ENCODE measurements at regions not wholly inside any gene's neighbourhood (a gene's known extent, or its start where the extent isn't known, plus 50 kb on each side); places are given as distances from the start of the nearest gene placed in this dataset.
A peak's percentile ranks its signal among the peaks of the same experiment; 100 is the strongest.

- ChIA-PET CTCF (interaction anchor here (1.3 kb wide), 1 partner anchor 10 kb away, joined by 3 read pairs; no protein-coding TSS in a partner anchor), POLR2A (no interaction called here)
- DNase-seq (ENCODE audit: low read depth, low spot score) = no peak
- TF ChIP-seq, protein P1, sequence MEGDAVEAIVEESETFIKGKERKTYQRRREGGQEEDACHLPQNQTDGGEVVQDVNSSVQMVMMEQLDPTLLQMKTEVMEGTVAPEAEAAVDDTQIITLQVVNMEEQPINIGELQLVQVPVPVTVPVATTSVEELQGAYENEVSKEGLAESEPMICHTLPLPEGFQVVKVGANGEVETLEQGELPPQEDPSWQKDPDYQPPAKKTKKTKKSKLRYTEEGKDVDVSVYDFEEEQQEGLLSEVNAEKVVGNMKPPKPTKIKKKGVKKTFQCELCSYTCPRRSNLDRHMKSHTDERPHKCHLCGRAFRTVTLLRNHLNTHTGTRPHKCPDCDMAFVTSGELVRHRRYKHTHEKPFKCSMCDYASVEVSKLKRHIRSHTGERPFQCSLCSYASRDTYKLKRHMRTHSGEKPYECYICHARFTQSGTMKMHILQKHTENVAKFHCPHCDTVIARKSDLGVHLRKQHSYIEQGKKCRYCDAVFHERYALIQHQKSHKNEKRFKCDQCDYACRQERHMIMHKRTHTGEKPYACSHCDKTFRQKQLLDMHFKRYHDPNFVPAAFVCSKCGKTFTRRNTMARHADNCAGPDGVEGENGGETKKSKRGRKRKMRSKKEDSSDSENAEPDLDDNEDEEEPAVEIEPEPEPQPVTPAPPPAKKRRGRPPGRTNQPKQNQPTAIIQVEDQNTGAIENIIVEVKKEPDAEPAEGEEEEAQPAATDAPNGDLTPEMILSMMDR (IDR thresholded peaks at IDR 0.05; ENCODE audit: low read depth, low read length) = no peak
- no peak overlapping the region for H3K27ac ChIP-seq (ENCODE audit: low read depth, low read length)
- no peak overlapping the region for H3K4me3 ChIP-seq (ENCODE audit: low read depth, low read length)
- H3K27me3 ChIP-seq (ENCODE audit: control insufficient read depth, insufficient read depth, low read length) = no peaks in the 10 kb centered on the region
- H3K9me3 ChIP-seq (ENCODE audit: control insufficient read depth, insufficient read depth, low read length) = no peaks in the 10 kb centered on the region
These were observed 531.3 kb upstream of the FZD8 start for GRCh38 chr10:36173364-36173763.

GRCh38 chr10:36171953-36172940 is 530.2 kb upstream of the FZD8 start:
- DNase-seq (ENCODE audit: low read depth, low spot score) = peak; percentile 38
- Histone ChIP-seq H3K27ac (ENCODE audit: low read depth, low read length) (peak overlapping the region; percentile 69), H3K4me3 (ENCODE audit: low read depth, low read length) (peak overlapping the region; percentile 33), H3K9me3 (ENCODE audit: control insufficient read depth, insufficient read depth, low read length) (no peaks in the 10 kb centered on the region), H3K27me3 (ENCODE audit: control insufficient read depth, insufficient read depth, low read length) (no peaks in the 10 kb centered on the region)
- TF ChIP-seq, protein P1 (IDR thresholded peaks at IDR 0.05; ENCODE audit: low read depth, low read length) = no peak
- ChIA-PET POLR2A (interaction anchor here (0.5 to 1.1 kb wide), 5 partner anchors 57 to 608 kb away, joined by 3 to 4 read pairs (median 3); no protein-coding TSS in a partner anchor), CTCF (interaction anchor here (1.3 kb wide), 1 partner anchor 11 kb away, joined by 3 read pairs; no protein-coding TSS in a partner anchor)

- CTCF ChIA-PET = no interaction called here
- Histone ChIP-seq H3K27me3 (ENCODE audit: control insufficient read depth, insufficient read depth, low read length) (no peaks in the 10 kb centered on the region), H3K9me3 (ENCODE audit: control insufficient read depth, insufficient read depth, low read length) (no peaks in the 10 kb centered on the region), H3K27ac (ENCODE audit: low read depth, low read length) (no peak overlapping the region), H3K4me3 (ENCODE audit: low read depth, low read length) (no peak overlapping the region)
- DNase-seq (ENCODE audit: low read depth, low spot score) = no peak
- TF ChIP-seq, protein P1 (IDR thresholded peaks at IDR 0.05; ENCODE audit: low read depth, low read length) = no peak
- POLR2A ChIA-PET = interaction anchor here (0.7 to 1.1 kb wide), 2 partner anchors 56 to 507 kb away, joined by 3 read pairs; no protein-coding TSS in a partner anchor
These were observed 529.5 kb upstream of the FZD8 start for GRCh38 chr10:36171556-36171952.

DNA sequence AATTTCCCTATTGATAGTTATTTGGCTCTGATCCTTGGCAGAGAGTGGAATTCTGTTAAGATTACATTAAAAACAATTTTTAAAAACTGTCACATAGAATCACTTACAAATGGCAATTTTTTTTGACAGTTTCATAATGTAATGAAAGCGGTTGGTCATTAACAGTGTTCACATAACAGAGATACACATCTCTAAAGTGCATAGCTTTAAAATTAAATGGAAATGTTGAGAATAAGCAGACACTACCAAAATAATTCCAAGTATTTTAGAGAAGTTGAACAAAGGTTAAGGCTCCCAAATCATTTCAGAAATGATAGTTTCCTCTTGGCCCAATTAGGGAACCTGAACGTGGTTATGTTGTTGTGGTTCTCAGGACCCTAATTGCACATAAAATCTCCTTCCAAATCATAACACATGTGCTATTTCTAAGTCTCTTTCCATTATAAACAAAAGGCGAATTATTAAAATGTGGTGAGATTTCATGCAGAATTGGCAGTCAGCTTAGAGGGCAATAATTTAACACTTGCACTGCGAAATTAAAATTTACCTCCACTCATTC is 528.9 kb upstream of the FZD8 start:
- POLR2A ChIA-PET = no interaction called here
- CTCF ChIA-PET = no interaction called here
- no peaks in the 10 kb centered on the region for H3K9me3 ChIP-seq (ENCODE audit: control insufficient read depth, insufficient read depth, low read length)
- H3K4me3 ChIP-seq (ENCODE audit: low read depth, low read length) = no peak overlapping the region
- DNase-seq (ENCODE audit: low read depth, low spot score) = no peak
- no peak overlapping the region for H3K27ac ChIP-seq (ENCODE audit: low read depth, low read length)
- no peaks in the 10 kb centered on the region for H3K27me3 ChIP-seq (ENCODE audit: control insufficient read depth, insufficient read depth, low read length)
- TF ChIP-seq, protein P1 (IDR thresholded peaks at IDR 0.05; ENCODE audit: low read depth, low read length) = no peak
